Pancreas (tissue), 10 donors: ENCODE measurements at regions not wholly inside any gene's neighbourhood (a gene's known extent, or its start where the extent isn't known, plus 50 kb on each side); places are given as distances from the start of the nearest gene placed in this dataset.

Source experiments
- ATAC-seq, 4 donors: fragments of 200-7000 bp; cut with Tn5 transposase; one replicate each; pipeline versions ENCODE4 v1.8.0 to v1.9.1; 2020; ENCODE audit warnings: mild to moderate bottlenecking in 4 of 4, moderate library complexity in 4 of 4
- DNase-seq, 6 donors: peaks; one replicate each; pipeline ENCODE4 v3.0.0-alpha.2; 2020
- FAIRE-seq: peaks from 2 replicates; lab custom pipeline; 2012; peaks lifted over from hg19 to GRCh38; lab: Jason Lieb, UNC
- H3K27ac ChIP-seq, 4 donors: fragments of 200-600 bp; sonication (generic); 1 replicate in 3 of 4; 2 replicates in 1 of 4; pipeline versions ENCODE4 v1.5.0 to v1.8.0; 2020
- H3K27me3 ChIP-seq, 4 donors: fragments of 200-600 bp; one replicate each; pipeline ENCODE4 v1.8.0; 2021
- H3K36me3 ChIP-seq, 3 donors: fragments of 200-600 bp; sonication (generic) in 1 of 3; one replicate each; pipeline versions ENCODE4 v1.5.0 to v1.8.0; 2020 to 2021
- H3K4me1 ChIP-seq, 3 donors: fragments of 200-600 bp; one replicate each; pipeline ENCODE4 v1.8.0; 2021
- H3K4me3 ChIP-seq, 4 donors: fragments of 200-600 bp; sonication (generic) in 2 of 4; one replicate each; pipeline versions ENCODE4 v1.5.0 to v1.8.0; 2020 to 2021
- H3K9me3 ChIP-seq, 4 donors: fragments of 200-600 bp; one replicate each; pipeline ENCODE4 v1.8.0; 2021
- WGBS, 2 donors: extraction: QIAGEN DNeasy Blood & Tissue Kit; methylation state at CpG; one replicate each; pipeline ENCODE4 v1.1.7; 2013; 5-methylcytosine and 5-hydroxymethylcytosine counted together
- intact Hi-C, 3 donors: fragments of 100-400 bp; cut with DNase I; formaldehyde crosslinking; loops; one replicate each; pipeline versions ENCODE4 v1.11.1 to v1.14.2; 2022
- TF ChIP-seq, protein P1 (sequence below), 4 donors: fragments of 200-600 bp; sonication (generic) in 3 of 4; IDR thresholded peaks; one replicate each; pipeline versions ENCODE4 v1.5.0 to v1.8.0; 2021; ENCODE audit warnings: antibody characterized with exemption in 4 of 4
- donor health status: healthy with polysubstance abuse.
- donor health status: DM: no; HTN: no; CAD: no; lungs with moderate emphysema.
- donor health status: DM: no; HTN: no; CAD: no.
- donor health status: control.
- donor health status: control.
- donor health status: Bipolar disorder and iron deficiency.
- donor health status: DM: yes; HTN: yes; CAD: no.
- donor health status: DM: no; HTN: no; CAD: no.
- donor health status: DM: no; HTN: no; CAD: no.
- donor health status: DM: yes; HTN: yes; CAD: no.

DNA sequence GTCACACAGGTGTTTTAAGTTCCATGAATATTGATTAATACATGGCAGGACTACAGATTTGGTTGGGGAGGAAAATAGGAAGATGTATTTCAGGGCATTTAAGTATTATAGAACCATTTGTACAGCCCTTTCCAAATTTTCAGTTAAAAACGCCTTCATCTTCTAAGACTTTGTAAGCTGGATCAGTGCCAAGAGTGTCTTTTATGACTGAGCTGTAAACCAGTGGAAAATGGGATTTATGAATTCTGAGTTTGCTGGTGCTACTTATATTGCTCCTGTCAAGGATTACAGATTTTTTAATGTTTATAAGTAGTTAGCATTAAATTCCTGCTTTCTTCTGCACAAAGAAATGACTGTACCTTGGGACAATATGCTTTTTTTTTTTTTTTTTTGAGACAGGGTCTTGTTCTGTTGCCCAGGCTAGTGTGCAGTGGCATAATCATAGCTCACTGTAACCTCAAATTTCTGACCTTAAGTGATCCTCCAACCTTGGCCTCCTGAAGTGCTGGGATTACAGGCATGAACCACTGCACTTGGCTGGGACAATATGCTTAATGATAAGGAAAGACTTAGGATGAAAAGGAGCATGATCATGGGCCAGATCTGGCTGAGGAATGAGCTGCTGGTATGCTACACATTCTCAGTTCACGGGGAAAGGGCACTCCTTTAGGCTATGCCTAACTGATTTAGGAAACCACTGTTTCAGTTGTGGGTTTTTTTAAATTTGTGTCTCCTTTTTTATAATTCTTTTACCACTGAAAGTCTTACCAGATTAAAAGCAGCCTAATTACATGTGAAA, 113.6 kb upstream of the MTNR1B start:
- H3K4me1 ChIP-seq, result no peaks in the 10 kb centered on the region
- H3K27me3 ChIP-seq, result no peaks in the 10 kb centered on the region
- no peak for FAIRE-seq
- intact Hi-C loops, result no loop called here
- H3K4me3 ChIP-seq, result no peak overlapping the region
- H3K9me3 ChIP-seq, result no peaks in the 10 kb centered on the region
- 63 to 72% methylated on average over 2 of the region's 2 CpGs for WGBS, 2 donors
- DNase-seq, result no peak
- H3K36me3 ChIP-seq, result no peaks in the 10 kb centered on the region
- TF ChIP-seq, protein P1, sequence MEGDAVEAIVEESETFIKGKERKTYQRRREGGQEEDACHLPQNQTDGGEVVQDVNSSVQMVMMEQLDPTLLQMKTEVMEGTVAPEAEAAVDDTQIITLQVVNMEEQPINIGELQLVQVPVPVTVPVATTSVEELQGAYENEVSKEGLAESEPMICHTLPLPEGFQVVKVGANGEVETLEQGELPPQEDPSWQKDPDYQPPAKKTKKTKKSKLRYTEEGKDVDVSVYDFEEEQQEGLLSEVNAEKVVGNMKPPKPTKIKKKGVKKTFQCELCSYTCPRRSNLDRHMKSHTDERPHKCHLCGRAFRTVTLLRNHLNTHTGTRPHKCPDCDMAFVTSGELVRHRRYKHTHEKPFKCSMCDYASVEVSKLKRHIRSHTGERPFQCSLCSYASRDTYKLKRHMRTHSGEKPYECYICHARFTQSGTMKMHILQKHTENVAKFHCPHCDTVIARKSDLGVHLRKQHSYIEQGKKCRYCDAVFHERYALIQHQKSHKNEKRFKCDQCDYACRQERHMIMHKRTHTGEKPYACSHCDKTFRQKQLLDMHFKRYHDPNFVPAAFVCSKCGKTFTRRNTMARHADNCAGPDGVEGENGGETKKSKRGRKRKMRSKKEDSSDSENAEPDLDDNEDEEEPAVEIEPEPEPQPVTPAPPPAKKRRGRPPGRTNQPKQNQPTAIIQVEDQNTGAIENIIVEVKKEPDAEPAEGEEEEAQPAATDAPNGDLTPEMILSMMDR (IDR thresholded peaks at IDR 0.05), result no peak
- no peak for ATAC-seq
- H3K27ac ChIP-seq, result no peak overlapping the region

DNA sequence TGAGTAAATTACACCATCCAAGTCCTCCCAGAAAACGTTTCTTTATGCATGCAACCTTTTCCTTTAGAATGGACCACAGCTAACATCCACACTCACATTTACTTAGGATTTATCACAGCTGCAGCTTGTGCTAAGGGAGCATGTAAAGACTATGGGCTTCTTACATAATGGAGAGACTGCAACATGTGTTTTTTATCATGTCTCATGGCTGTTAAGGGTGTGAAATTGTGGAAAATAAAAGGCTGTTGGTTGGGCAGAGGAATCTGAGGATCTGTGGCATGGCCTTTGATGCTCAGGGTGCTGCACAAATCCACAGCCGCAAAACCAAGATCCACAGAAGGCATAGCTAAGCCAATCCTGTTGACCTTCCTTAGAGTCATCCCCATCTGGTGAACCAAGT, 112.0 kb upstream of the MTNR1B start:
- H3K9me3 ChIP-seq, result no peaks in the 10 kb centered on the region
- no peak overlapping the region for H3K27ac ChIP-seq
- ATAC-seq (no peak), DNase-seq (no peak), FAIRE-seq (no peak)
- H3K27me3 ChIP-seq, result no peaks in the 10 kb centered on the region
- H3K4me3 ChIP-seq, result no peak overlapping the region
- TF ChIP-seq, protein P1 (IDR thresholded peaks at IDR 0.05), result no peak
- WGBS, 2 donors, result 49 to 68% methylated on average over 2 of the region's 2 CpGs
- intact Hi-C loops, result no loop called here
- H3K36me3 ChIP-seq, result no peaks in the 10 kb centered on the region
- no peaks in the 10 kb centered on the region for H3K4me1 ChIP-seq

DNA sequence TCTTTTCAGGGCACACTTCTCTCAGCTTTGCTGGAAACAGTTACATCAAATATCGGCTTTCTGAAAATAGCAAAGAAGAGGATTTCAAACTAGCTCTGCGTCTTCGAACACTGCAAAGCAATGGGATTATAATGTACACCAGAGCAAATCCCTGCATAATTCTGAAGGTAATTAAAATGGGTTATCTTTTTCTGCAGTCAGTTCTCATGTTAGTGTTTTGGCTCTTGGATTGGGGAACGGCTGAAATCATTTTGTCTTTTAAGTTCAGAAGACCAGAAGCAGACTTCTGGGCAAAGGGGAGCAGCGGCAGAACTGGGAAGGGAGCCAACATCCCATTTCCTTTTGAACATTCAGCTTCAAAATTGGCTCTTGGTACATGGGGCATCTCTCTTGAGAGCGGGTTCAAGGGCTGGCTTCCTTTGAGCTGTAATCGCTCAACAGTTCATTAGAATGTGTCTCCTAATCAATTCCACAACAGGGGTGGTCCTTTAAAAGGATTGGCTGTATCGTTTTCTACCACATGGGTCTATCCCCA, 110.2 kb upstream of the MTNR1B start:
- FAIRE-seq (no peak), ATAC-seq (no peak), DNase-seq (no peak)
- no peak overlapping the region for H3K27ac ChIP-seq
- no peaks in the 10 kb centered on the region for H3K4me1 ChIP-seq
- intact Hi-C loops, result no loop called here
- no peaks in the 10 kb centered on the region for H3K36me3 ChIP-seq
- no peaks in the 10 kb centered on the region for H3K9me3 ChIP-seq
- TF ChIP-seq, protein P1 (IDR thresholded peaks at IDR 0.05), result no peak
- H3K4me3 ChIP-seq, result no peak overlapping the region
- H3K27me3 ChIP-seq, result no peaks in the 10 kb centered on the region
- WGBS, 2 donors, result 65 to 72% methylated on average over 8 of the region's 8 CpGs

DNA sequence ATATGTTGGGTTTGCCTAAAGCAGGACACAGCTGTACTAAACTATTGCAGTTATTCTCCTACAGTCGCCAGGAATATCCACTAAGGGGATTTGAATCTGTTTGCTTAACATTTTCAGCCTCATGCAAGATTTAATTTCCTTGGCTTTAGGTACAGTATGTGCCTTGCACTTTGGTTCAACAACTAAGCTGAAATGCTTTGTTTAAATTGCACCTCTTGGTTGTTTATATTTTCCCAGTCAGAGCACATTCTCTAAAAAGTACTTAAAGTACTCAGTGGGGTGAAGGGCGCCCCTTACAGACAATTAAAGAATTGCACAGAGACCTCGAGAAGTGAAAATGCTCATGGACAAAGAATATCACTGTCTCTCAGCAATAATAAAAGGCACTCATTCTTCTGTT, 107.8 kb upstream of the MTNR1B start:
- FAIRE-seq, result no peak
- Histone ChIP-seq H3K27me3 (no peaks in the 10 kb centered on the region), H3K9me3 (no peaks in the 10 kb centered on the region), H3K36me3 (no peaks in the 10 kb centered on the region), H3K4me3 (no peak overlapping the region), H3K27ac (no peak overlapping the region), H3K4me1 (no peaks in the 10 kb centered on the region)
- ATAC-seq, result no peak
- WGBS, 2 donors, result 52 to 65% methylated on average over 3 of the region's 3 CpGs
- no peak for DNase-seq
- intact Hi-C loops, result no loop called here
- TF ChIP-seq, protein P1 (IDR thresholded peaks at IDR 0.05), result no peak

DNA sequence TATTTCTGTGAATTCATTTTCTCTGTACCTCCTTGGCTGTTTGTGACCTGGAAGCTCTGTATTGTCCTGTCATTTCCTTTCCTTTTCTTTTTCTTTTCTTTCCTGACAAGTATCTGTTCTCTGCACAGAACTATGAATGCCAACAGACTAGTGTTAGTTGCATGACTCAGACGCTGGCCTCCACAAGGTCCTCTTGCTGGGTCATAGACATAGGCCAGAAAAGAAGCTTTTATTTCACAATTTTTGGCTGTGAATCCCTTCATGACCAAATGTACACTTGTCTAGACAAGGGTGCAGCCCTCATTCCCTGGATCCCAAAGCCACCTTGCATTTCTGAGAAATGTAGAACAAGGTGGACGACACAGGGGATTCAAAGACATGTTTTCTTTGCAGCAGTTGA, 104.1 kb upstream of the MTNR1B start:
- H3K9me3 ChIP-seq, result no peaks in the 10 kb centered on the region
- no peak overlapping the region for H3K4me3 ChIP-seq
- TF ChIP-seq, protein P1 (IDR thresholded peaks at IDR 0.05), result no peak
- DNase-seq (no peak), ATAC-seq (peak in 1 of 4 donors; percentile 51), FAIRE-seq (no peak)
- H3K27me3 ChIP-seq, result no peaks in the 10 kb centered on the region
- H3K27ac ChIP-seq, result no peak overlapping the region
- H3K4me1 ChIP-seq, result no peaks in the 10 kb centered on the region
- no peaks in the 10 kb centered on the region for H3K36me3 ChIP-seq
- WGBS, 2 donors, result 65 to 80% methylated on average over 2 of the region's 2 CpGs
- intact Hi-C loops, result no loop called here
